Lung (tissue), 11 donors: ENCODE measurements at regions not wholly inside any gene's neighbourhood (a gene's known extent, or its start where the extent isn't known, plus 50 kb on each side); places are given as distances from the start of the nearest gene placed in this dataset.

Experiments
- ATAC-seq: fragments of 200-7000 bp; cut with Tn5 transposase; one replicate; pipeline ENCODE4 v1.9.1; 2020; ENCODE audit warnings: moderate number of reproducible peaks; ENCODE audit not compliant: insufficient read depth, low FRiP score
- DNase-seq, 3 donors: peaks; one replicate each; pipeline ENCODE4 v3.0.0-alpha.2; 2013 to 2017
- H3K27ac ChIP-seq, 2 donors: one replicate each; pipeline ENCODE4 v1.5.1; 2013; ENCODE audit warnings: mild to moderate bottlenecking in 2 of 2, moderate library complexity in 2 of 2, control low read depth in 1 of 2, inconsistent platforms in 1 of 2, low read depth in 1 of 2, low read length in 1 of 2
- H3K27me3 ChIP-seq, 3 donors: one replicate each; pipeline ENCODE4 v1.5.1; 2013; ENCODE audit warnings: low read length in 2 of 3; ENCODE audit not compliant: control insufficient read depth in 3 of 3, insufficient read depth in 3 of 3
- H3K36me3 ChIP-seq, 4 donors: one replicate each; pipeline ENCODE4 v1.5.1; 2013; ENCODE audit warnings: low read length in 4 of 4, mild to moderate bottlenecking in 1 of 4, moderate library complexity in 1 of 4; ENCODE audit not compliant: control insufficient read depth in 4 of 4, insufficient read depth in 4 of 4
- H3K4me1 ChIP-seq, 5 donors: one replicate each; pipeline ENCODE4 v1.5.1; 2013; ENCODE audit warnings: low read length in 5 of 5, mild to moderate bottlenecking in 2 of 5, moderate library complexity in 1 of 5; ENCODE audit not compliant: control insufficient read depth in 5 of 5, insufficient read depth in 5 of 5
- H3K4me3 ChIP-seq: one replicate; pipeline ENCODE4 v1.5.1; 2013; ENCODE audit warnings: mild to moderate bottlenecking, control low read depth, moderate library complexity
- H3K9ac ChIP-seq, 2 donors: one replicate each; pipeline ENCODE4 v1.5.1; 2013; ENCODE audit warnings: low read length in 2 of 2, control low read depth in 1 of 2; ENCODE audit not compliant: insufficient read depth in 1 of 2
- H3K9me3 ChIP-seq, 4 donors: one replicate each; pipeline ENCODE4 v1.5.1; 2013; ENCODE audit warnings: low read length in 3 of 4, mild to moderate bottlenecking in 1 of 4, moderate library complexity in 1 of 4; ENCODE audit not compliant: control insufficient read depth in 4 of 4, insufficient read depth in 3 of 4
- WGBS, 2 donors: extraction: QIAGEN DNeasy Blood & Tissue Kit; methylation state at CpG; one replicate each; pipeline ENCODE4 v1.1.7; 2013; 5-methylcytosine and 5-hydroxymethylcytosine counted together
- TF ChIP-seq, protein P1 (sequence below): IDR thresholded peaks from 2 replicates; pipeline ENCODE4 v1.5.1; 2012; ENCODE audit warnings: mild to moderate bottlenecking; ENCODE audit errors: control extremely low read depth, extremely low read depth
- donor health status: control.
- donor health status: control.
- donor health status: Bipolar disorder and iron deficiency.
- donor health status: healthy.
- donor health status: DM: yes; HTN: yes; CAD: no.

DNA sequence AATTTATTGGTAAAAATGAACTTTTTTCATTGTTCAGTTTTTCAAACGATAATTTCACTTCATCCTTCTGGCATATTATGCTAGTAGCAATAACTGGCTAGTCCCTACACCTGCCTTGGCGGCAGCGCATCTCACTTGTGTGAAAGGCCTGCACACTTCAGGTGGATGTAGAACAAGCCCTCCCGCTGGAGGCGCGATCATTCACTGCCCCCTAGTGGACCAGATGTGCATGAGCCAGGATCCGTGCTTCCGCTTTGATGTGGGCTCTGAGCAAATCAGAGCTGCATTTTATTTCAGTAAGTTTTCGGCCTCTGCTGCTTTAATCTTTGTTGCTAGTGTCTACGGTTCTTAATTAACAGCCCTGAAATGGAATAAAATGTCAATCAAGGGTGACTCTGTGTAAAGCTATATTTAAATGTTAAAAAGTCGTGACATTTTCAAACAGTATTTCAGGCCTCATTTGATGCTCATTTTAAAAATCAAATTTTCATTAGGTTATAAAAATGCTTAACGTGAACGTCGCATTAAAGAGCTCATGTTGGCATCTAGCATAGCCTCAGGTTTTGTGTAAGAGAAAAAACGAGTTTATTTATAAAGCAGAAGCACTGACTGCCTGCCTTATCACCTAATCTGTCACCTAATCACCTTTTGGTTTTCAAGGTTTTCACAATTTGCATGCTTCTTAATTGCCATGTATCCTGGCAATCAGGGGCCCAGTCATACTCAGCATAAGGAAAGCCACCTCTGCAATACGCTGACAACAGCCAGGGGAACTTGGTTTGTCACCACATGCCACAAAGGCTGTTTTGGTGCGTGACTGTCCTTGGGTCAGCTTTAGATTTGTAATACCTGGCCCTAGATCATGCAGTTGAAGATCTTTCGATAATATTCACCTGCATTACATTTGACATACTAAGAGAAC is 112.2 kb downstream of the TEX26 start:
- no peaks in the 10 kb centered on the region for H3K36me3 ChIP-seq
- peak overlapping the region in 1 of 2 donors; percentile 82 for H3K27ac ChIP-seq
- peak; percentile 83 for ATAC-seq
- peaks cover 2 to 16% (median 4%) of the 10 kb centered on the region in 5 donors for H3K4me1 ChIP-seq
- peaks cover 0 to 4% (median 0%) of the 10 kb centered on the region in 3 donors for H3K27me3 ChIP-seq
- H3K9ac ChIP-seq, result no peak overlapping the region
- H3K9me3 ChIP-seq, result no peaks in the 10 kb centered on the region
- TF ChIP-seq, protein P1, sequence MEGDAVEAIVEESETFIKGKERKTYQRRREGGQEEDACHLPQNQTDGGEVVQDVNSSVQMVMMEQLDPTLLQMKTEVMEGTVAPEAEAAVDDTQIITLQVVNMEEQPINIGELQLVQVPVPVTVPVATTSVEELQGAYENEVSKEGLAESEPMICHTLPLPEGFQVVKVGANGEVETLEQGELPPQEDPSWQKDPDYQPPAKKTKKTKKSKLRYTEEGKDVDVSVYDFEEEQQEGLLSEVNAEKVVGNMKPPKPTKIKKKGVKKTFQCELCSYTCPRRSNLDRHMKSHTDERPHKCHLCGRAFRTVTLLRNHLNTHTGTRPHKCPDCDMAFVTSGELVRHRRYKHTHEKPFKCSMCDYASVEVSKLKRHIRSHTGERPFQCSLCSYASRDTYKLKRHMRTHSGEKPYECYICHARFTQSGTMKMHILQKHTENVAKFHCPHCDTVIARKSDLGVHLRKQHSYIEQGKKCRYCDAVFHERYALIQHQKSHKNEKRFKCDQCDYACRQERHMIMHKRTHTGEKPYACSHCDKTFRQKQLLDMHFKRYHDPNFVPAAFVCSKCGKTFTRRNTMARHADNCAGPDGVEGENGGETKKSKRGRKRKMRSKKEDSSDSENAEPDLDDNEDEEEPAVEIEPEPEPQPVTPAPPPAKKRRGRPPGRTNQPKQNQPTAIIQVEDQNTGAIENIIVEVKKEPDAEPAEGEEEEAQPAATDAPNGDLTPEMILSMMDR, result peak; percentile 66
- no peak overlapping the region for H3K4me3 ChIP-seq
- peak; percentile 85 to 89 (median 87) for DNase-seq
- WGBS, 2 donors, result 24 to 25% methylated on average over 18 of the region's 18 CpGs

DNA sequence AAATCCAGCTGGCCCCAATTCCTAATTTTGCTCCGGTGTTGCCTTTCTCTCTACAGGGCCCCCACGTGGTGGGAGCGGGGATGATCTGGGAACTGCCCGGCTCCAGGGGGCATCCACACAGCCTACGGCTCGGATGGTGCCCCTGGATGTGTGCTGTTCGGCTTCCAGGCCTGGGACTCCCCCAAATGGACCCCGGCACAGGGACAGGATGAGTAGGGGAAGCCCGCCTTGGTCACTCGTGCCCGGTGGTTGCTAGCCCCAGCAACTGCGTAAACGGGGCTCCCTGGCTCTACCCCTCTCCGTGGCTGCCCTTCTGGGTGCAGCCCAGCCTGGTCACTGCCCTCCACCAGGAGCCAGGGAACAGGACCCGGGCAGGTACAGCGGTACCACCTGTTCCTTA is 111.5 kb downstream of the TEX26 start:
- no peak overlapping the region for H3K4me3 ChIP-seq
- ATAC-seq (no peak), DNase-seq (no peak)
- TF ChIP-seq, protein P1, result no peak
- H3K9ac ChIP-seq, result no peak overlapping the region
- no peak overlapping the region for H3K27ac ChIP-seq
- WGBS, 2 donors, result 32 to 51% methylated on average over 16 of the region's 16 CpGs
- H3K36me3 ChIP-seq, result no peaks in the 10 kb centered on the region
- H3K27me3 ChIP-seq, result peaks cover 0 to 4% (median 0%) of the 10 kb centered on the region in 3 donors
- H3K9me3 ChIP-seq, result no peaks in the 10 kb centered on the region
- H3K4me1 ChIP-seq, result peaks cover 2 to 16% (median 4%) of the 10 kb centered on the region in 5 donors

DNA sequence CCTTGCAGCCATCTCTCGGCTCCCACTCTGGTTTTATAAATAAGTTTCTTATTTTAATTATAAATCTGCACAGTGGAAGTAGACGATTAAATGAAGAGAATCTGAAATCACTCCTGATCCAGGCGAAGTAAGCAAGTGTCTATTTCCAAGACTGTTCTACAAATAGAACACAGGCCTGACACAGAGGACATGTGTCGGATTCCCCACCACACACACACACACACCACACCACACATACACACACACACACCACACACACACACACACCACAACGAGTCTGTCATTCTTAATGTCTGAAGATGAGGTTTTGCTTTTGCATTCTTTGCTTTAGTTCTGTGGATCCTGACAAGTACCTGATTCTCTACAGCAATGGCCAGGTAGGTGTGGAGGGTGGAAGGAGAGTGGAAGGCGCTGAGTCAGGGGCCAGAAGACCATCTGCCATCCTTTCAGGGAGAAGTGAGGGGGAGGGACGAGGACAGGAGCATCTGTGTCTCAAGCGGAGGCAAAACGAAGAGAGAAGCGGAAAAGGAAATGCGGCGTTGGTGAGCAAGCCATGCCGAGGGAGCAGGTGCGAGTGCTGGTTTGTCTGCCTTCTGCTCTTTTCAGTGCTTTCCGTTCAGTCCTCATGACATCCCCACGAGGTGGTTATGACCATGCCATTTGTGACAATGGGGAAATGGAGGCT is 110.2 kb downstream of the TEX26 start:
- TF ChIP-seq, protein P1, result no peak
- Histone ChIP-seq H3K9ac (no peak overlapping the region), H3K36me3 (no peaks in the 10 kb centered on the region), H3K4me3 (no peak overlapping the region), H3K4me1 (peaks cover 2 to 16% (median 4%) of the 10 kb centered on the region in 5 donors), H3K9me3 (no peaks in the 10 kb centered on the region), H3K27ac (no peak overlapping the region), H3K27me3 (no peaks in the 10 kb centered on the region)
- WGBS, 2 donors, result 89 to 90% methylated on average over 16 of the region's 16 CpGs
- DNase-seq, result no peak
- no peak for ATAC-seq
